GM23248 (cell line): ENCODE measurements at regions not wholly inside any gene's neighbourhood (a gene's known extent, or its start where the extent isn't known, plus 50 kb on each side); places are given as distances from the start of the nearest gene placed in this dataset.
"Not testable (repeated sequence)": the region's sequence is repeated elsewhere in the genome, so short reads cannot be mapped to it uniquely, and the experiment has no call there.

Experiments used
- DNase-seq: peaks from one replicate; pipeline ENCODE4 v3.0.0-alpha.2; 2015
- H2AFZ ChIP-seq: fragments of 200-600 bp; sonication (generic); 2 replicates; pipeline ENCODE4 v1.6.1; 2016; ENCODE audit warnings: antibody characterized with exemption
- H3F3A ChIP-seq: fragments of 200-600 bp; sonication (generic); 2 replicates; pipeline ENCODE4 v1.6.1; 2016; ENCODE audit warnings: mild to moderate bottlenecking, antibody characterized with exemption, mixed run types; ENCODE audit not compliant: insufficient read depth
- H3K27ac ChIP-seq: fragments of 200-600 bp; sonication (generic); 2 replicates; pipeline ENCODE4 v1.5.1; 2016; ENCODE audit warnings: mild to moderate bottlenecking
- H3K27me3 ChIP-seq: fragments of 200-600 bp; sonication (generic); replicated peaks from 2 replicates; pipeline ENCODE4 v1.6.1; 2016; ENCODE audit warnings: mild to moderate bottlenecking; ENCODE audit not compliant: insufficient read depth
- H3K36me3 ChIP-seq: fragments of 200-600 bp; sonication (generic); 2 replicates; pipeline ENCODE4 v1.6.1; 2016; ENCODE audit warnings: low read depth, mild to moderate bottlenecking
- H3K4me1 ChIP-seq: fragments of 200-600 bp; sonication (generic); 2 replicates; pipeline ENCODE4 v1.6.1; 2016; ENCODE audit warnings: mild to moderate bottlenecking; ENCODE audit not compliant: insufficient read depth
- H3K4me2 ChIP-seq: fragments of 200-600 bp; sonication (generic); one replicate; pipeline ENCODE4 v1.6.1; 2016; ENCODE audit warnings: mild to moderate bottlenecking; ENCODE audit not compliant: unreplicated experiment
- H3K4me3 ChIP-seq: fragments of 200-600 bp; sonication (generic); 2 replicates; pipeline ENCODE4 v1.5.1; 2016; ENCODE audit warnings: mild to moderate bottlenecking
- H3K79me2 ChIP-seq: fragments of 200-600 bp; sonication (generic); 2 replicates; pipeline ENCODE4 v1.6.1; 2016; ENCODE audit warnings: mild to moderate bottlenecking; ENCODE audit not compliant: insufficient read depth
- H3K9ac ChIP-seq: fragments of 200-600 bp; sonication (generic); 2 replicates; pipeline ENCODE4 v1.6.1; 2016; ENCODE audit warnings: mild to moderate bottlenecking
- H3K9me2 ChIP-seq: fragments of 200-600 bp; sonication (generic); 2 replicates; pipeline ENCODE4 v1.6.1; 2016; ENCODE audit warnings: mixed run types, mild to moderate bottlenecking, moderate library complexity; ENCODE audit not compliant: insufficient read depth
- H3K9me3 ChIP-seq: fragments of 200-600 bp; sonication (generic); one replicate; pipeline ENCODE4 v1.6.1; 2017; ENCODE audit warnings: low read depth
- H4K20me1 ChIP-seq: fragments of 200-600 bp; sonication (generic); 2 replicates; pipeline ENCODE4 v1.6.0; 2016; ENCODE audit not compliant: insufficient read depth
- EZH2 ChIP-seq: fragments of 200-600 bp; sonication (generic); IDR thresholded peaks from 2 replicates; pipeline ENCODE4 v1.6.1; 2018; ENCODE audit warnings: antibody characterized with exemption, mild to moderate bottlenecking; ENCODE audit not compliant: insufficient read depth, poor library complexity, severe bottlenecking
- EZH2phosphoT487 ChIP-seq: fragments of 200-600 bp; sonication (generic); IDR thresholded peaks from 2 replicates; pipeline ENCODE4 v1.6.1; 2018; ENCODE audit warnings: antibody characterized with exemption, moderate library complexity, mild to moderate bottlenecking, low read depth; ENCODE audit not compliant: insufficient read depth
- WGBS, 2 experiments: methylation state at CpG; one replicate each; pipeline ENCODE4 v1.1.6; 2015 to 2017; ENCODE audit warnings: low lambda C conversion rate in 2 of 2, low coverage in 1 of 2; ENCODE audit errors: missing lambda C conversion rate in 2 of 2; 5-methylcytosine and 5-hydroxymethylcytosine counted together
- in situ Hi-C: fragments of 300-500 bp; cut with MboI; formaldehyde crosslinking; loops from 2 replicates; pipeline ENCODE4 v1.15.0; 2020

DNA sequence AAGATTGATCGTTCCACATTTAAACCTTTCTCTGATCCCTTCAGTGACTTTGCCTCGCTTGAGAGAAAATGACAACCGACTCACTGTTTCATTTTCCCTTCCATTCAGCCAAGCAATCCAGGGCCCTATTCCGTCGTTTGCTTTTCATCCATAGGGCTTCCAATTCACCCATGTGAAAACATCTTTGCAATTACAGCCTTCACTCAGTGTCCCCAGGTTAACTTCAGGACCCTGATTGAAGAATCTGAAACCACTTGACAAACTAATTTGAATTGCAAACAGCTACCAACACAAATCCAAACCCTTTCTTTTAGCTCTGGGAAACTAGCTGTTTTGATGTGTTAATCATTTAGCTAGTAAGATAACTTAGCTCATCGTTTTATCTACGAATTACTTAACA, 120.2 kb upstream of the FAM9C start:
- 10 to 18% methylated on average over 7 of the region's 7 CpGs for WGBS, 2 experiments
- Histone ChIP-seq H3K4me2 (peak overlapping the region; percentile 35), H3K4me3 (peak overlapping the region; percentile 49), H4K20me1 (no peaks in the 10 kb centered on the region), H3K9me2 (no peaks in the 10 kb centered on the region), H3K27me3 (no peaks in the 10 kb centered on the region), H3K4me1 (peaks cover 17% of the 10 kb centered on the region), H2AFZ (peak overlapping the region; percentile 87), H3K9ac (peak overlapping the region; percentile 58), H3F3A (no peaks in the 10 kb centered on the region), H3K79me2 (no peaks in the 10 kb centered on the region), H3K9me3 (no peaks in the 10 kb centered on the region), H3K27ac (no peak overlapping the region), H3K36me3 (no peaks in the 10 kb centered on the region)
- TF ChIP-seq EZH2 (no peak), EZH2phosphoT487 (no peak)
- in situ Hi-C loops: no loop called here
- no peak for DNase-seq

DNA sequence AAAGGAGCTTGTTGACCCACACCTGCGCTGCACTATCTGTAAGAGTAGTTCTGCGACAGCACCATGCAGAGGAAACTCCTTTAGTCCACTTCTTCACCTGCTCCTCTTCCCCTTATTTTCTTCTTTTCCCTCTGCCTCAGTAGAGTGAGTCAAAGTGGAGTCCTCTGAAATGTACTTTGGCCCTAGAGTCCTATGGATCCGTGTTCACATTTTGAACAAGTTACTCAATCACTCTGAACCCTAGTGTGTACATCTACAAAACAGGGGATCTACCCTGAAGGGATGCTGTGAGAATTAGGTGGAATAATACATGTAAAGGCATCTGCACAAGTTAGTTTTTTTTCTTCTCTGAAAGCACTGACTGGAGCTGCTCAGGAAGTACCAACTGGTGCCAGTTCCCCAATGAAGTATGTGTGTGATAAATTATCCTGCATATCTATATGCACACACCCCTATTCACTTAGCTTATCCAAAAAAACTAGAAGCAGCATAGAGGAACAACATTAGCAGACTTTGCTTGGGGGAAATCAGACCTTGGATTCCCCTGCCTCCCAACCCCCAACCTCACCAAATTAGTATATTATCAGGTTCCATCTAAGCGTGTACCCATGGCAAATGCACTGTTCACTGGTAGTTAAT, 118.5 kb upstream of the FAM9C start:
- H3F3A ChIP-seq: no peaks in the 10 kb centered on the region
- no peak overlapping the region for H3K9ac ChIP-seq
- no peak for DNase-seq
- H3K36me3 ChIP-seq: no peaks in the 10 kb centered on the region
- peaks cover 16% of the 10 kb centered on the region for H3K4me1 ChIP-seq
- H3K27me3 ChIP-seq: no peaks in the 10 kb centered on the region
- H3K4me2 ChIP-seq: no peak overlapping the region
- no peaks in the 10 kb centered on the region for H4K20me1 ChIP-seq
- 96 to 98% methylated on average over 4 of the region's 4 CpGs for WGBS, 2 experiments
- no peak overlapping the region for H3K4me3 ChIP-seq
- H2AFZ ChIP-seq: no peak overlapping the region
- no peaks in the 10 kb centered on the region for H3K79me2 ChIP-seq
- H3K27ac ChIP-seq: no peak overlapping the region
- H3K9me3 ChIP-seq: no peaks in the 10 kb centered on the region
- in situ Hi-C loops: no loop called here
- H3K9me2 ChIP-seq: no peaks in the 10 kb centered on the region
- no peak for TF ChIP-seq EZH2
- no peak for TF ChIP-seq EZH2phosphoT487

DNA sequence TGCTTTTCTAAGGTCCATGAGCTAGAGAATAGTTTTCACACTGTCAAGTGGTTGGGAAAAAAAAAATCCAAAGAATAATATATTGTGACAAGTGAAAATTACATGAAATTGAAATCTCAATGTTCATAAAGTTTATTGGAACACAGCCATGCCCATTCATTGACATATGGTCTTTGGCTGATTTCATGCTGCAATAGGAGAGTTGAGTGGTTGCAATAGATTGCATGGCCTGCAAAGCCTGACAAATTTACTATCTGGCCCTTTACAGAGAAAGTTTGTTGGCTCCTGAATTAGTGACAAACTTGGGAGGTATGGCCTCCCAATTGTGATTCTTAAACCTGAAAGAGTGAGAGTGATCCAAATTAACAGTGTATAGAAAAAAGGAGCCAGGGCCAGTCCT, 115.5 kb upstream of the FAM9C start:
- Histone ChIP-seq H3K9me3 (no peaks in the 10 kb centered on the region), H3K4me2 (no peak overlapping the region), H3K27me3 (no peaks in the 10 kb centered on the region), H3K4me3 (no peak overlapping the region), H3F3A (no peaks in the 10 kb centered on the region), H3K4me1 (peaks cover 4% of the 10 kb centered on the region), H3K9me2 (no peaks in the 10 kb centered on the region), H3K9ac (no peak overlapping the region), H3K79me2 (no peaks in the 10 kb centered on the region), H3K36me3 (no peaks in the 10 kb centered on the region), H2AFZ (no peak overlapping the region), H4K20me1 (no peaks in the 10 kb centered on the region), H3K27ac (no peak overlapping the region)
- in situ Hi-C loops: no loop called here
- no peak for DNase-seq
- no peak for TF ChIP-seq EZH2
- no peak for TF ChIP-seq EZH2phosphoT487

DNA sequence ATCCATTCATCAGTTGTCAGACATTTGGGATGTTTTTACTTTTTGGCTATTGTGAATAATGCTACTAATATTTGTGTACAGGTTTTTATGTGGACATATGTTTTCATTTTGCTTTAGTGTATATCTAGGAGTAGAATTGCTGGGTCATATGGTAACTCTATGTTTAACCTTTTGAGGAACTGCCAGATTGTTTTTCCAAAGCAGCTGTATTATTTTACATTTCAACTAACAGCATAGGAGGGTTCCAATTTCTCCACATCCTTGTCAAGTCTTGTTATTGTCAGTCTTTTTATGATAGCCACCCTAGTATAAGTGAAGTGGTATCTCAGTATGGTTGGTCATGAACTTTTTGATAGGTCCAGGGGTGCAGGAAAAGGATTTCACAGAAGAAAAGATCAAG, 114.5 kb upstream of the FAM9C start:
- Histone ChIP-seq H3F3A (no peaks in the 10 kb centered on the region), H3K36me3 (no peaks in the 10 kb centered on the region), H3K27me3 (no peaks in the 10 kb centered on the region), H3K9me3 (no peaks in the 10 kb centered on the region), H4K20me1 (no peaks in the 10 kb centered on the region), H3K4me3 (no peak overlapping the region), H2AFZ (no peak overlapping the region), H3K4me2 (no peak overlapping the region), H3K79me2 (no peaks in the 10 kb centered on the region), H3K4me1 (no peaks in the 10 kb centered on the region), H3K9me2 (no peaks in the 10 kb centered on the region), H3K9ac (no peak overlapping the region), H3K27ac (no peak overlapping the region)
- DNase-seq: no peak
- in situ Hi-C loops: no loop called here
- no peak for TF ChIP-seq EZH2phosphoT487
- TF ChIP-seq EZH2: no peak

DNA sequence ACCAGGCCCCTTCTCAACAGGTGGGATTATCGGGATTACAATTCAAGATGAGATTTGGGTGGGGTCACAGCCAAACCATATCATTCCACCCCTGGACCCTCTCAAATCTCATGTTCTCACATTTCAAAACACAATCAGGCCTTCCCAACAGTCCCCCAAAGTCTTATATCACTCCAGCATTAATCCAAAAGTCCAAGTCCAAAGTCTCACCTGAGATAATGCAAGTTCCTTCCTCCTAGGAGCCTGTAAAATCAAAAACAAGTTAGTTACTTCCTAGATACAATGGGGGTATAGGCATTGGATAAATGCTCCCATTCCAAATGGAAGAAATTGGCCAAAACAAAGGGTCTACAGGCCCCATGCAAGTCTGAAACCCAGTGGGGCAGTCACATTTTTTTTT, 111.1 kb upstream of the FAM9C start:
- H3K79me2 ChIP-seq, in situ Hi-C loops, H3K9me2 ChIP-seq, H3F3A ChIP-seq, DNase-seq, H3K36me3 ChIP-seq, H4K20me1 ChIP-seq, H3K9ac ChIP-seq, H3K27ac ChIP-seq, H2AFZ ChIP-seq, H3K9me3 ChIP-seq, H3K4me2 ChIP-seq, H3K27me3 ChIP-seq, H3K4me3 ChIP-seq: not testable (repeated sequence)
- WGBS, 2 experiments: 100% methylated on average over 1 of the region's 1 CpG
- peaks cover 13% of the 10 kb centered on the region; the same call in 1 of the 2 replicates for H3K4me1 ChIP-seq
